K562 (cell line): ENCODE measurements at regions not wholly inside any gene's neighbourhood (a gene's known extent, or its start where the extent isn't known, plus 50 kb on each side); places are given as distances from the start of the nearest gene placed in this dataset.

Experiments
- ATAC-seq: fragments of 200-7000 bp; cut with Tn5 transposase; 3 replicates; pipeline ENCODE4 v1.9.1; 2020; ENCODE audit warnings: moderate library complexity
- BruUV-seq: library from RNA; stranded (reverse); fragments of 400-500 nt; replicated peaks from 2 replicates; lab custom pipeline; 2021; lab: Mats Ljungman, UMichigan
- CTCF ChIA-PET: fragments of 300-600 bp; formaldehyde crosslinking; extraction: SDS; loops from one replicate; lab custom pipeline; 2021; ENCODE audit warnings: low intra/inter-chr PET ratio; lab: Yijun Ruan, JAX
- POLR2A ChIA-PET: fragments of 300-600, 350-650 bp; sonication (Branson Sonifier 250); formaldehyde crosslinking; extraction: SDS; loops from one replicate; lab custom pipeline; 2021; ENCODE audit warnings: antibody characterized with exemption, inconsistent platforms; lab: Yijun Ruan, JAX
- DNase-seq, 4 experiments: peaks; one replicate each; pipeline versions ENCODE4 v3.0.0 to v3.0.0-alpha.2; 2011 to 2018; ENCODE audit warnings: low spot score in 3 of 4, mixed read lengths in 3 of 4; ENCODE audit errors: extremely low read depth in 1 of 4
- FAIRE-seq: peaks from 2 replicates; lab custom pipeline; 2011; peaks lifted over from hg19 to GRCh38; lab: Jason Lieb, UNC
- H2AFZ ChIP-seq: 2 replicates; pipeline ENCODE4 v1.6.0; 2011; ENCODE audit warnings: low read depth, low read length, control low read depth, inconsistent platforms
- H3K27ac ChIP-seq: fragments of 200-600 bp; 3 replicates; pipeline ENCODE4 v1.8.0; 2011; ENCODE audit warnings: low read depth, mild to moderate bottlenecking, control low read depth, inconsistent platforms, low read length, moderate library complexity, mixed read lengths; ENCODE audit errors: extremely low read depth
- H3K27me3 ChIP-seq, 2 experiments: fragments of 300-600 bp in 1 of 2; 2 replicates in 1 of 2; 3 replicates in 1 of 2; pipeline versions ENCODE4 v1.6.0 to v1.8.0; 2011; ENCODE audit warnings: inconsistent platforms in 2 of 2, low read length in 2 of 2, mild to moderate bottlenecking in 1 of 2, mixed read lengths in 1 of 2, moderate library complexity in 1 of 2; ENCODE audit not compliant: control insufficient read depth in 2 of 2, insufficient read depth in 2 of 2
- H3K36me3 ChIP-seq: fragments of 300-600 bp; 3 replicates; pipeline ENCODE4 v1.8.0; 2011; ENCODE audit warnings: mild to moderate bottlenecking, low read length, inconsistent platforms; ENCODE audit not compliant: control insufficient read depth, insufficient read depth
- H3K4me1 ChIP-seq, 2 experiments: fragments of 200-600 bp in 1 of 2; replicated peaks in 1 of 2; 2 replicates in 1 of 2; 3 replicates in 1 of 2; pipeline versions ENCODE4 v1.5.1 to v1.8.0; 2011; ENCODE audit warnings: inconsistent platforms in 2 of 2, low read length in 2 of 2, mild to moderate bottlenecking in 1 of 2, mixed read lengths in 1 of 2, moderate library complexity in 1 of 2; ENCODE audit not compliant: control insufficient read depth in 2 of 2, insufficient read depth in 2 of 2
- H3K4me2 ChIP-seq: 2 replicates; pipeline ENCODE4 v1.6.1; 2011; ENCODE audit warnings: low read length, control low read depth, inconsistent platforms, mixed read lengths; ENCODE audit not compliant: insufficient read depth
- H3K4me3 ChIP-seq: fragments of 200-600 bp; sonication (generic), shearing (Covaris generic); 2 replicates; pipeline ENCODE4 v1.5.1; 2016; ENCODE audit warnings: control low read depth, inconsistent platforms
- H3K79me2 ChIP-seq: fragments of 200-600 bp; 3 replicates; pipeline ENCODE4 v1.8.0; 2011; ENCODE audit warnings: low read length, inconsistent platforms; ENCODE audit not compliant: control insufficient read depth, insufficient read depth
- H3K9ac ChIP-seq, 2 experiments: 2 replicates each; pipeline versions ENCODE4 v1.6.0 to v1.6.1; 2011; ENCODE audit warnings: low read depth in 2 of 2, low read length in 2 of 2, control low read depth in 1 of 2, inconsistent platforms in 1 of 2, mild to moderate bottlenecking in 1 of 2, mixed read lengths in 1 of 2; ENCODE audit not compliant: insufficient read depth in 1 of 2
- H3K9me1 ChIP-seq: one replicate; pipeline ENCODE4 v1.6.0; 2011; ENCODE audit warnings: inconsistent platforms, mild to moderate bottlenecking, low read length, moderate library complexity; ENCODE audit not compliant: control insufficient read depth, insufficient read depth
- H3K9me3 ChIP-seq: replicated peaks from 2 replicates; pipeline ENCODE4 v1.5.1; 2011; ENCODE audit warnings: low read depth, low read length, inconsistent platforms; ENCODE audit not compliant: control insufficient read depth, insufficient read depth
- H4K20me1 ChIP-seq: replicated peaks from 2 replicates; pipeline ENCODE4 v1.6.1; 2011; ENCODE audit warnings: low read length, inconsistent platforms, mixed read lengths; ENCODE audit not compliant: control insufficient read depth, insufficient read depth
- ATF2 ChIP-seq: sonication (generic); formaldehyde crosslinking; IDR thresholded peaks from 2 replicates; pipeline ENCODE4 v1.8.1; 2022; ENCODE audit warnings: missing genetic modification reagents
- BMI1 ChIP-seq: fragments of 150-350 bp; IDR thresholded peaks from 2 replicates; pipeline ENCODE4 v1.6.1; 2014; ENCODE audit warnings: low read length
- HDAC2 ChIP-seq: fragments of 450-650 bp; IDR thresholded peaks from 2 replicates; pipeline ENCODE4 v1.6.1; 2016; ENCODE audit warnings: mild to moderate bottlenecking
- JUNB ChIP-seq: fragments of 450-650 bp; formaldehyde crosslinking; conservative IDR thresholded peaks from 2 replicates; pipeline ENCODE4 v1.4.0; 2020; ENCODE audit warnings: mild to moderate bottlenecking
- KDM4B ChIP-seq, 2 experiments: fragments of 450-650 bp in 1 of 2; sonication (generic) in 1 of 2; IDR thresholded peaks; 2 replicates each; pipeline ENCODE4 v1.6.1; 2016 to 2017; ENCODE audit warnings: borderline replicate concordance in 2 of 2, antibody characterized with exemption in 1 of 2, low read depth in 1 of 2, mild to moderate bottlenecking in 1 of 2
- PTBP1 ChIP-seq: fragments of 200-400 bp; formaldehyde crosslinking; IDR thresholded peaks from 2 replicates; pipeline ENCODE4 v1.6.1; 2017; ENCODE audit warnings: low read depth, low read length
- PTRF ChIP-seq: fragments of 450-650 bp; IDR thresholded peaks from 2 replicates; pipeline ENCODE4 v1.6.1; 2016; ENCODE audit warnings: mild to moderate bottlenecking, missing genetic modification characterization, missing compliant biosample characterization
- RBM34 ChIP-seq: fragments of 200-400 bp; formaldehyde crosslinking; IDR thresholded peaks from 2 replicates; pipeline ENCODE4 v1.6.1; 2018; ENCODE audit warnings: low read length, borderline replicate concordance; ENCODE audit not compliant: insufficient read depth
- RFX5 ChIP-seq: IDR thresholded peaks from 2 replicates; pipeline ENCODE4 v1.6.1; 2011; ENCODE audit warnings: low read depth, mild to moderate bottlenecking, improper control_type of control experiment, low read length
- SRF ChIP-seq, 2 experiments: fragments of 250-450, 450-650 bp in 1 of 2; sonication (Bioruptor Pico) in 1 of 2; sonication (generic) in 1 of 2; formaldehyde crosslinking; IDR thresholded peaks; 2 replicates each; pipeline versions ENCODE4 v1.5.0 to v1.5.1; 2020 to 2022; ENCODE audit warnings: mild to moderate bottlenecking in 1 of 2, missing genetic modification reagents in 1 of 2
- TEAD2 ChIP-seq: fragments of 450-650 bp; IDR thresholded peaks from 2 replicates; pipeline ENCODE4 v1.6.1; 2016; ENCODE audit warnings: missing genetic modification characterization, control low read depth, missing compliant biosample characterization
- ZNF347 ChIP-seq: fragments of 450-650 bp; formaldehyde crosslinking; IDR thresholded peaks from 2 replicates; pipeline ENCODE4 v1.4.0; 2020; ENCODE audit warnings: low read depth, mild to moderate bottlenecking, moderate library complexity
- ZNF444 ChIP-seq: fragments of 250-450 bp; sonication (Bioruptor Pico); IDR thresholded peaks from 2 replicates; pipeline ENCODE4 v1.4.0; 2020; ENCODE audit warnings: mild to moderate bottlenecking, moderate library complexity
- ZNF699 ChIP-seq: fragments of 250-450 bp; sonication (Bioruptor Pico); IDR thresholded peaks from 2 replicates; pipeline ENCODE4 v1.8.0; 2021; ENCODE audit warnings: mild to moderate bottlenecking, moderate library complexity; ENCODE audit not compliant: insufficient replicate concordance
- ZNF785 ChIP-seq: fragments of 250-450 bp; sonication (Bioruptor Pico); IDR thresholded peaks from 2 replicates; pipeline ENCODE4 v1.4.0; 2020; ENCODE audit warnings: mild to moderate bottlenecking
- ZNF830 ChIP-seq: fragments of 250-450 bp; sonication (Bioruptor Pico); IDR thresholded peaks from 2 replicates; pipeline ENCODE4 v1.5.0; 2021; ENCODE audit warnings: mild to moderate bottlenecking
- in situ Hi-C: fragments of 300-500 bp; cut with MboI; formaldehyde crosslinking; loops from 4 replicates; pipeline ENCODE4 v1.15.0; 2018; ENCODE audit warnings: inconsistent platforms, mixed read lengths
- intact Hi-C: fragments of 100-400 bp; cut with micrococcal nuclease; formaldehyde crosslinking; loops from 2 replicates; pipeline ENCODE4 v1.14.2; 2022
- TF ChIP-seq, protein P1 (sequence below): sonication (generic); formaldehyde crosslinking; IDR thresholded peaks from 2 replicates; pipeline ENCODE4 v1.8.1; 2023; ENCODE audit warnings: mild to moderate bottlenecking, missing genetic modification reagents

GRCh38 chr4:29852537-29852936, 867.6 kb upstream of the PCDH7 start:
- no peak for ATAC-seq
- in situ Hi-C loops (no loop called here), intact Hi-C loops (no loop called here)
- FAIRE-seq, result no peak
- Histone ChIP-seq H3K9me1 (no peaks in the 10 kb centered on the region), H3K9me3 (0 out of 2 replicates have a peak, but pooled peaks cover 3% of the 10 kb centered on the region), H2AFZ (no peak overlapping the region), H3K4me2 (no peak overlapping the region), H4K20me1 (no peaks in the 10 kb centered on the region), H3K9ac (no peak overlapping the region), H3K4me3 (no peak overlapping the region), H3K36me3 (no peaks in the 10 kb centered on the region), H3K27me3 (no peaks in the 10 kb centered on the region), H3K4me1 (no peaks in the 10 kb centered on the region), H3K79me2 (no peaks in the 10 kb centered on the region), H3K27ac (no peak overlapping the region)
- TF ChIP-seq, protein P1, sequence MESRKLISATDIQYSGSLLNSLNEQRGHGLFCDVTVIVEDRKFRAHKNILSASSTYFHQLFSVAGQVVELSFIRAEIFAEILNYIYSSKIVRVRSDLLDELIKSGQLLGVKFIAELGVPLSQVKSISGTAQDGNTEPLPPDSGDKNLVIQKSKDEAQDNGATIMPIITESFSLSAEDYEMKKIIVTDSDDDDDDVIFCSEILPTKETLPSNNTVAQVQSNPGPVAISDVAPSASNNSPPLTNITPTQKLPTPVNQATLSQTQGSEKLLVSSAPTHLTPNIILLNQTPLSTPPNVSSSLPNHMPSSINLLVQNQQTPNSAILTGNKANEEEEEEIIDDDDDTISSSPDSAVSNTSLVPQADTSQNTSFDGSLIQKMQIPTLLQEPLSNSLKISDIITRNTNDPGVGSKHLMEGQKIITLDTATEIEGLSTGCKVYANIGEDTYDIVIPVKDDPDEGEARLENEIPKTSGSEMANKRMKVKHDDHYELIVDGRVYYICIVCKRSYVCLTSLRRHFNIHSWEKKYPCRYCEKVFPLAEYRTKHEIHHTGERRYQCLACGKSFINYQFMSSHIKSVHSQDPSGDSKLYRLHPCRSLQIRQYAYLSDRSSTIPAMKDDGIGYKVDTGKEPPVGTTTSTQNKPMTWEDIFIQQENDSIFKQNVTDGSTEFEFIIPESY (CRISPR knock-in tag), result no peak
- TF ChIP-seq ZNF347 (CRISPR knock-in tag) (no peak), TEAD2 (tag) (no peak), PTRF (tag) (no peak), PTBP1 (no peak), ZNF444 (CRISPR knock-in tag) (no peak), ZNF699 (no peak), KDM4B (IDR thresholded peaks at IDR 0.05; ENCODE audit: borderline replicate concordance in 2 of 2, low read depth in 1 of 2) (no peak), RFX5 (no peak), RBM34 (no peak), BMI1 (no peak), ATF2 (CRISPR knock-in tag) (no peak), JUNB (CRISPR knock-in tag) (no peak), SRF (CRISPR knock-in tag; IDR thresholded peaks at IDR 0.05) (no peak), ZNF830 (no peak), HDAC2 (no peak), ZNF785 (no peak)
- no peak for DNase-seq
- ChIA-PET CTCF (no interaction called here), POLR2A (no interaction called here)
- BruUV-seq, result no TSS peak
